GM12878 (cell line): ENCODE measurements at regions not wholly inside any gene's neighbourhood (a gene's known extent, or its start where the extent isn't known, plus 50 kb on each side); places are given as distances from the start of the nearest gene placed in this dataset.

Experiments
- ATAC-seq: fragments of 200-7000 bp; cut with Tn5 transposase; 3 replicates; pipeline ENCODE4 v1.9.1; 2020; ENCODE audit warnings: mild to moderate bottlenecking, moderate library complexity
- BruUV-seq: library from RNA; stranded (reverse); fragments of 400-500 nt; replicated peaks from 2 replicates; lab custom pipeline; 2021; lab: Mats Ljungman, UMichigan
- CTCF ChIA-PET: fragments of 300-600 bp; sonication (Branson Sonifier 250); formaldehyde crosslinking; extraction: SDS; loops from one replicate; lab custom pipeline; 2021; ENCODE audit warnings: inconsistent platforms; lab: Yijun Ruan, JAX
- POLR2A ChIA-PET: fragments of 350-600 bp; formaldehyde crosslinking; extraction: SDS; loops from one replicate; lab custom pipeline; 2021; ENCODE audit warnings: inconsistent platforms; lab: Charles Lee
- RAD21 ChIA-PET: fragments of 300-600 bp; sonication (Branson Sonifier 250); formaldehyde crosslinking; loops from one replicate; lab custom pipeline; 2023; ENCODE audit warnings: antibody characterized with exemption; ENCODE audit not compliant: unreplicated experiment; lab: Charles Lee
- SMC1A ChIA-PET: fragments of 300-600 bp; sonication (Branson Sonifier 250); formaldehyde crosslinking; loops from one replicate; lab custom pipeline; 2023; ENCODE audit not compliant: unreplicated experiment, uncharacterized antibody; lab: Charles Lee
- DNase-seq: peaks from one replicate; pipeline ENCODE4 v3.0.0-alpha.2; 2011; ENCODE audit warnings: low read depth, low spot score
- FAIRE-seq: peaks from 3 replicates; lab custom pipeline; 2011; peaks lifted over from hg19 to GRCh38; lab: Jason Lieb, UNC
- H2AFZ ChIP-seq: 2 replicates; pipeline ENCODE4 v1.6.0; 2011; ENCODE audit warnings: low read depth, low read length, control low read depth; ENCODE audit not compliant: control insufficient read depth
- H3K27ac ChIP-seq: 2 replicates; pipeline ENCODE4 v1.5.1; 2011; ENCODE audit warnings: control low read depth; ENCODE audit not compliant: control insufficient read depth, insufficient read depth
- H3K27me3 ChIP-seq, 2 experiments: replicated peaks in 1 of 2; 2 replicates each; pipeline versions ENCODE4 v1.6.0 to v1.6.1; 2011; ENCODE audit warnings: low read length in 1 of 2; ENCODE audit not compliant: control insufficient read depth in 2 of 2, insufficient read depth in 2 of 2
- H3K36me3 ChIP-seq, 2 experiments: 2 replicates each; pipeline ENCODE4 v1.5.1; 2011; ENCODE audit warnings: low read length in 1 of 2; ENCODE audit not compliant: control insufficient read depth in 2 of 2, insufficient read depth in 2 of 2
- H3K4me1 ChIP-seq: 2 replicates; pipeline ENCODE4 v1.6.1; 2011; ENCODE audit warnings: mild to moderate bottlenecking, low read length, moderate library complexity, mixed read lengths; ENCODE audit not compliant: control insufficient read depth, insufficient read depth
- H3K4me2 ChIP-seq: 2 replicates; pipeline ENCODE4 v1.6.0; 2011; ENCODE audit warnings: control low read depth; ENCODE audit not compliant: control insufficient read depth, insufficient read depth
- H3K4me3 ChIP-seq: fragments of 200-600 bp; sonication (generic); 2 replicates; pipeline ENCODE4 v1.5.1; 2016
- H3K79me2 ChIP-seq: 2 replicates; pipeline ENCODE4 v1.6.0; 2011; ENCODE audit warnings: low read length; ENCODE audit not compliant: control insufficient read depth, insufficient read depth
- H3K9ac ChIP-seq: 2 replicates; pipeline ENCODE4 v1.8.0; 2011; ENCODE audit warnings: low read length, control low read depth, mixed read lengths; ENCODE audit not compliant: control insufficient read depth, insufficient read depth
- H3K9me3 ChIP-seq: replicated peaks from 3 replicates; pipeline ENCODE4 v1.5.1; 2011; ENCODE audit warnings: mild to moderate bottlenecking, low read length; ENCODE audit not compliant: control insufficient read depth, insufficient read depth
- H4K20me1 ChIP-seq: 2 replicates; pipeline ENCODE4 v1.6.0; 2011; ENCODE audit not compliant: control insufficient read depth, insufficient read depth
- ATF3 ChIP-seq: IDR thresholded peaks from 2 replicates; pipeline ENCODE4 v1.6.1; 2011; ENCODE audit warnings: low read depth, mild to moderate bottlenecking, low read length, moderate library complexity, borderline replicate concordance; ENCODE audit errors: extremely low read depth
- CBFB ChIP-seq: IDR thresholded peaks from 2 replicates; pipeline ENCODE4 v1.6.1; 2016; ENCODE audit warnings: antibody characterized with exemption, low read depth
- ETV6 ChIP-seq, 2 experiments: fragments of 450-650 bp in 1 of 2; IDR thresholded peaks in 1 of 2; conservative IDR thresholded peaks in 1 of 2; 2 replicates each; pipeline ENCODE4 v1.6.1; 2014; ENCODE audit warnings: antibody characterized with exemption in 1 of 2, borderline replicate concordance in 1 of 2, low read depth in 1 of 2, mild to moderate bottlenecking in 1 of 2, moderate library complexity in 1 of 2
- NR2C1 ChIP-seq: fragments of 450-650 bp; IDR thresholded peaks from 2 replicates; pipeline ENCODE4 v1.6.1; 2017; ENCODE audit warnings: antibody characterized with exemption, mild to moderate bottlenecking, moderate library complexity
- RAD51 ChIP-seq: fragments of 450-650 bp; IDR thresholded peaks from 2 replicates; pipeline ENCODE4 v1.6.1; 2016; ENCODE audit warnings: moderate library complexity, mild to moderate bottlenecking, inconsistent platforms
- SIN3A ChIP-seq: IDR thresholded peaks from 2 replicates; pipeline ENCODE4 v1.6.1; 2012; ENCODE audit warnings: low read depth, low read length, improper control_type of control experiment
- SIX5 ChIP-seq: IDR thresholded peaks from 2 replicates; pipeline ENCODE4 v1.6.1; 2011; ENCODE audit warnings: mild to moderate bottlenecking, low read depth, low read length, moderate library complexity; ENCODE audit not compliant: severe bottlenecking
- SMARCA5 ChIP-seq: fragments of 450-650 bp; IDR thresholded peaks from 2 replicates; pipeline ENCODE4 v1.6.1; 2017; ENCODE audit warnings: mild to moderate bottlenecking
- SUPT20H ChIP-seq: IDR thresholded peaks from 2 replicates; pipeline ENCODE4 v1.6.1; 2011; ENCODE audit warnings: low read depth, mild to moderate bottlenecking, low read length, moderate library complexity, borderline replicate concordance; ENCODE audit not compliant: control insufficient read depth
- YBX1 ChIP-seq: fragments of 450-650 bp; IDR thresholded peaks from 2 replicates; pipeline ENCODE4 v1.6.1; 2016; ENCODE audit warnings: antibody characterized with exemption
- ZNF217 ChIP-seq: fragments of 450-650 bp; IDR thresholded peaks from 2 replicates; pipeline ENCODE4 v1.6.1; 2017; ENCODE audit warnings: antibody characterized with exemption, mild to moderate bottlenecking
- WGBS: methylation state at CpG from one replicate; pipeline ENCODE4 v1.1.6; 2016; ENCODE audit warnings: low lambda C conversion rate; ENCODE audit not compliant: insufficient replicate concordance, insufficient coverage; ENCODE audit errors: missing lambda C conversion rate; 5-methylcytosine and 5-hydroxymethylcytosine counted together
- in situ Hi-C: fragments of 300-500 bp; cut with MboI; formaldehyde crosslinking; loops from 9 replicates; pipeline ENCODE4 v1.14.3; 2018; ENCODE audit warnings: mixed read lengths
- intact Hi-C: fragments of 100-400 bp; cut with micrococcal nuclease; formaldehyde crosslinking; loops from one replicate; pipeline ENCODE4 v1.14.2; 2022; ENCODE audit not compliant: unreplicated experiment
- TF ChIP-seq, protein P1 (sequence below): fragments of 450-650 bp; IDR thresholded peaks from 2 replicates; pipeline ENCODE4 v1.6.1; 2016; ENCODE audit warnings: mild to moderate bottlenecking
- TF ChIP-seq, protein P2 (sequence below): fragments of 450-650 bp; formaldehyde crosslinking; IDR thresholded peaks from 2 replicates; pipeline ENCODE4 v1.4.0; 2022; ENCODE audit warnings: mild to moderate bottlenecking, moderate library complexity

GRCh38 chr10:33725430-33725829, 391.0 kb upstream of the NRP1 start:
- Histone ChIP-seq H3K9me3 (no peaks in the 10 kb centered on the region), H3K4me3 (no peak overlapping the region), H3K36me3 (no peaks in the 10 kb centered on the region), H3K4me1 (no peaks in the 10 kb centered on the region), H3K9ac (no peak overlapping the region), H3K79me2 (no peaks in the 10 kb centered on the region), H4K20me1 (no peaks in the 10 kb centered on the region), H3K27ac (no peak overlapping the region), H3K4me2 (no peak overlapping the region), H3K27me3 (no peaks in the 10 kb centered on the region), H2AFZ (no peak overlapping the region)
- CTCF ChIA-PET: no interaction called here
- FAIRE-seq (no peak), ATAC-seq (no peak), DNase-seq (no peak)
- POLR2A ChIA-PET: no interaction called here
- intact Hi-C loops: no loop called here
- TF ChIP-seq ZNF217 (no peak), YBX1 (no peak), RAD51 (no peak)
- RAD21 ChIA-PET: no interaction called here
- SMC1A ChIA-PET: interaction anchor here (0.9 to 1.4 kb wide), 2 partner anchors 8 to 10 kb away, joined by 3 read pairs; no protein-coding TSS in a partner anchor
- WGBS: 0% methylated on average over 4 of the region's 4 CpGs
- in situ Hi-C loops: no loop called here
- no TSS peak for BruUV-seq

- ATAC-seq (no peak), DNase-seq (no peak), FAIRE-seq (no peak)
- no peak overlapping the region for H3K27ac ChIP-seq
- H3K9ac ChIP-seq: no peak overlapping the region
- no peaks in the 10 kb centered on the region for H4K20me1 ChIP-seq
- H3K9me3 ChIP-seq: no peaks in the 10 kb centered on the region
- H3K4me3 ChIP-seq: no peak overlapping the region
- BruUV-seq: no TSS peak
- no peaks in the 10 kb centered on the region for H3K36me3 ChIP-seq
- no peak for TF ChIP-seq CBFB
- no peak for TF ChIP-seq SUPT20H
- no peak for TF ChIP-seq ATF3
- TF ChIP-seq, protein P1, sequence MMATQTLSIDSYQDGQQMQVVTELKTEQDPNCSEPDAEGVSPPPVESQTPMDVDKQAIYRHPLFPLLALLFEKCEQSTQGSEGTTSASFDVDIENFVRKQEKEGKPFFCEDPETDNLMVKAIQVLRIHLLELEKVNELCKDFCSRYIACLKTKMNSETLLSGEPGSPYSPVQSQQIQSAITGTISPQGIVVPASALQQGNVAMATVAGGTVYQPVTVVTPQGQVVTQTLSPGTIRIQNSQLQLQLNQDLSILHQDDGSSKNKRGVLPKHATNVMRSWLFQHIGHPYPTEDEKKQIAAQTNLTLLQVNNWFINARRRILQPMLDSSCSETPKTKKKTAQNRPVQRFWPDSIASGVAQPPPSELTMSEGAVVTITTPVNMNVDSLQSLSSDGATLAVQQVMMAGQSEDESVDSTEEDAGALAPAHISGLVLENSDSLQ: no peak
- TF ChIP-seq NR2C1: no peak
- TF ChIP-seq, protein P2, sequence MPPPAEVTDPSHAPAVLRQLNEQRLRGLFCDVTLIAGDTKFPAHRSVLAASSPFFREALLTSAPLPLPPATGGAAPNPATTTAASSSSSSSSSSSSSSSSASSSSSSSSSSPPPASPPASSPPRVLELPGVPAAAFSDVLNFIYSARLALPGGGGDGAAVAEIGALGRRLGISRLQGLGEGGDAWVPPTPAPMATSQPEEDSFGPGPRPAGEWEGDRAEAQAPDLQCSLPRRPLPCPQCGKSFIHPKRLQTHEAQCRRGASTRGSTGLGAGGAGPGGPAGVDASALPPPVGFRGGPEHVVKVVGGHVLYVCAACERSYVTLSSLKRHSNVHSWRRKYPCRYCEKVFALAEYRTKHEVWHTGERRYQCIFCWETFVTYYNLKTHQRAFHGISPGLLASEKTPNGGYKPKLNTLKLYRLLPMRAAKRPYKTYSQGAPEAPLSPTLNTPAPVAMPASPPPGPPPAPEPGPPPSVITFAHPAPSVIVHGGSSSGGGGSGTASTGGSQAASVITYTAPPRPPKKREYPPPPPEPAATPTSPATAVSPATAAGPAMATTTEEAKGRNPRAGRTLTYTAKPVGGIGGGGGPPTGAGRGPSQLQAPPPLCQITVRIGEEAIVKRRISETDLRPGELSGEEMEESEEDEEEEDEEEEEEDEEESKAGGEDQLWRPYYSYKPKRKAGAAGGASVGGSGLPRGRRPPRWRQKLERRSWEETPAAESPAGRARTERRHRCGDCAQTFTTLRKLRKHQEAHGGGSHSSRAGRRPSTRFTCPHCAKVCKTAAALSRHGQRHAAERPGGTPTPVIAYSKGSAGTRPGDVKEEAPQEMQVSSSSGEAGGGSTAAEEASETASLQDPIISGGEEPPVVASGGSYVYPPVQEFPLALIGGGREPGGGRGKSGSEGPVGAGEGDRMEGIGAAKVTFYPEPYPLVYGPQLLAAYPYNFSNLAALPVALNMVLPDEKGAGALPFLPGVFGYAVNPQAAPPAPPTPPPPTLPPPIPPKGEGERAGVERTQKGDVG: no peak
- TF ChIP-seq SIX5: no peak
- TF ChIP-seq SIN3A: no peak
- TF ChIP-seq ETV6 (conservative IDR thresholded peaks at IDR 0.05 in 1 of 2, IDR thresholded peaks at IDR 0.05 in 1 of 2; ENCODE audit: borderline replicate concordance in 1 of 2, low read depth in 1 of 2): no peak
- no peak for TF ChIP-seq SMARCA5
- H3K79me2 ChIP-seq: no peaks in the 10 kb centered on the region
- H2AFZ ChIP-seq: no peak overlapping the region
- in situ Hi-C loops (no loop called here), intact Hi-C loops (no loop called here)
- WGBS: 6% methylated on average over 2 of the region's 2 CpGs
- H3K27me3 ChIP-seq: no peaks in the 10 kb centered on the region
- no peak overlapping the region for H3K4me2 ChIP-seq
- CTCF ChIA-PET: no interaction called here
- SMC1A ChIA-PET: no interaction called here
- POLR2A ChIA-PET: no interaction called here
- RAD21 ChIA-PET: no interaction called here
- no peaks in the 10 kb centered on the region for H3K4me1 ChIP-seq
These were observed 388.7 kb upstream of the NRP1 start for GRCh38 chr10:33723181-33723580.
